Gastroesophageal sphincter (tissue), 4 donors: ENCODE measurements at regions not wholly inside any gene's neighbourhood (a gene's known extent, or its start where the extent isn't known, plus 50 kb on each side); places are given as distances from the start of the nearest gene placed in this dataset.

Experiments
- ATAC-seq: fragments of 150-250 bp; one replicate; pipeline ENCODE4 v1.9.1; 2016; ENCODE audit warnings: mild to moderate bottlenecking, moderate library complexity
- H3K27ac ChIP-seq, 4 donors: fragments of 200-600 bp; sonication (generic) in 3 of 4; 1 replicate in 3 of 4; 2 replicates in 1 of 4; pipeline ENCODE4 v1.5.1; 2016 to 2019
- H3K27me3 ChIP-seq: fragments of 200-600 bp; sonication (generic); one replicate; pipeline ENCODE4 v1.5.1; 2019
- H3K36me3 ChIP-seq, 2 donors: fragments of 200-600 bp; sonication (generic); one replicate each; pipeline ENCODE4 v1.5.1; 2019; ENCODE audit warnings: control low read depth in 1 of 2
- H3K4me1 ChIP-seq, 3 donors: fragments of 200-600 bp; sonication (generic); 1 replicate in 2 of 3; 2 replicates in 1 of 3; pipeline ENCODE4 v1.5.1; 2016 to 2019; ENCODE audit warnings: control low read depth in 2 of 3
- H3K4me3 ChIP-seq, 2 donors: fragments of 200-600 bp; sonication (generic); one replicate each; pipeline ENCODE4 v1.5.1; 2019; ENCODE audit warnings: mild to moderate bottlenecking in 1 of 2, moderate library complexity in 1 of 2
- H3K9me3 ChIP-seq, 3 donors: fragments of 200-600 bp; sonication (generic); one replicate each; pipeline ENCODE4 v1.5.1; 2017 to 2019; ENCODE audit warnings: control low read depth in 2 of 3
- EP300 ChIP-seq: sonication (generic); formaldehyde crosslinking; IDR thresholded peaks from one replicate; pipeline ENCODE4 v1.6.1; 2017; ENCODE audit warnings: antibody characterized with exemption, mild to moderate bottlenecking
- POLR2A ChIP-seq, 2 donors: fragments of 450-650 bp; IDR thresholded peaks; one replicate each; pipeline ENCODE4 v1.6.1; 2017; ENCODE audit warnings: antibody characterized with exemption in 2 of 2, mild to moderate bottlenecking in 2 of 2, moderate library complexity in 1 of 2
- POLR2AphosphoS5 ChIP-seq: sonication (generic); formaldehyde crosslinking; IDR thresholded peaks from one replicate; pipeline ENCODE4 v1.6.1; 2017; ENCODE audit warnings: antibody characterized with exemption
- WGBS, 2 donors: methylation state at CpG; one replicate each; pipeline ENCODE4 v1.1.5; 2018; ENCODE audit warnings: low coverage in 1 of 2; 5-methylcytosine and 5-hydroxymethylcytosine counted together
- TF ChIP-seq, protein P1 (sequence below), 4 experiments: fragments of 200-600 bp in 2 of 4; fragments of 450-650 bp in 2 of 4; sonication (generic) in 1 of 4; IDR thresholded peaks; one replicate each; pipeline ENCODE4 v1.5.1; 2017 to 2019; ENCODE audit warnings: antibody characterized with exemption in 4 of 4, mild to moderate bottlenecking in 2 of 4, moderate library complexity in 2 of 4

DNA sequence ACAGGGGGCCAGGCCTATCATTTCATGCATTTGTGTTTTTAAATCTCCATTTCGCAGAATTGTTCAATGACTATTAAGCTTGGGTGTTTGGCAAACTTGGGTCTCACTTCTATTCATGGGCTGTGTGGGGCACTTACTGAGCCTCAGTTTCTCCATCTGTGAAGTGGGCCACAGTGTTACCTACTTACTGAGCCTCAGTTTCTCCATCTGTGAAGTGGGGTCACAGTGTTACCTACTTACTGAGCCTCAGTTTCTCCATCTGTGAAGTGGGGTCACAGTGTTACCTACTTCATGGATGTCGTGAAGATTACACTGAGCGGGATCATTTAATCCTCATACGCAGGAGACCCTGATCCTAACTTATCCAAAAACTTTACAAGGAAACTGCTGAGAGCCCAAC lies 115.1 kb upstream of the STX18 start:
- 98% methylated on average over 4 of the region's 4 CpGs; no CpG with 5 or more reads in 1 of the 2 donors for WGBS, 2 donors
- no peaks in the 10 kb centered on the region for H3K4me1 ChIP-seq
- H3K27me3 ChIP-seq = no peaks in the 10 kb centered on the region
- peaks cover 0 to 11% of the 10 kb centered on the region in 2 donors for H3K36me3 ChIP-seq
- H3K4me3 ChIP-seq = no peak overlapping the region
- H3K27ac ChIP-seq = no peak overlapping the region
- TF ChIP-seq EP300 = no peak
- TF ChIP-seq POLR2A (IDR thresholded peaks at IDR 0.05) = no peak
- TF ChIP-seq, protein P1, sequence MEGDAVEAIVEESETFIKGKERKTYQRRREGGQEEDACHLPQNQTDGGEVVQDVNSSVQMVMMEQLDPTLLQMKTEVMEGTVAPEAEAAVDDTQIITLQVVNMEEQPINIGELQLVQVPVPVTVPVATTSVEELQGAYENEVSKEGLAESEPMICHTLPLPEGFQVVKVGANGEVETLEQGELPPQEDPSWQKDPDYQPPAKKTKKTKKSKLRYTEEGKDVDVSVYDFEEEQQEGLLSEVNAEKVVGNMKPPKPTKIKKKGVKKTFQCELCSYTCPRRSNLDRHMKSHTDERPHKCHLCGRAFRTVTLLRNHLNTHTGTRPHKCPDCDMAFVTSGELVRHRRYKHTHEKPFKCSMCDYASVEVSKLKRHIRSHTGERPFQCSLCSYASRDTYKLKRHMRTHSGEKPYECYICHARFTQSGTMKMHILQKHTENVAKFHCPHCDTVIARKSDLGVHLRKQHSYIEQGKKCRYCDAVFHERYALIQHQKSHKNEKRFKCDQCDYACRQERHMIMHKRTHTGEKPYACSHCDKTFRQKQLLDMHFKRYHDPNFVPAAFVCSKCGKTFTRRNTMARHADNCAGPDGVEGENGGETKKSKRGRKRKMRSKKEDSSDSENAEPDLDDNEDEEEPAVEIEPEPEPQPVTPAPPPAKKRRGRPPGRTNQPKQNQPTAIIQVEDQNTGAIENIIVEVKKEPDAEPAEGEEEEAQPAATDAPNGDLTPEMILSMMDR (IDR thresholded peaks at IDR 0.05) = no peak
- TF ChIP-seq POLR2AphosphoS5 = no peak
- no peaks in the 10 kb centered on the region for H3K9me3 ChIP-seq
- ATAC-seq = no peak

- no peak for ATAC-seq
- no peak for TF ChIP-seq POLR2A (IDR thresholded peaks at IDR 0.05)
- no peak for TF ChIP-seq POLR2AphosphoS5
- TF ChIP-seq EP300 = no peak
- TF ChIP-seq, protein P1 (IDR thresholded peaks at IDR 0.05) = no peak
- 86 to 97% methylated on average over 2 to 4 of the region's 4 CpGs for WGBS, 2 donors
- no peaks in the 10 kb centered on the region for H3K9me3 ChIP-seq
- H3K36me3 ChIP-seq = peaks cover 0 to 11% of the 10 kb centered on the region in 2 donors
- no peaks in the 10 kb centered on the region for H3K4me1 ChIP-seq
- H3K4me3 ChIP-seq = no peak overlapping the region
- H3K27ac ChIP-seq = no peak overlapping the region
- no peaks in the 10 kb centered on the region for H3K27me3 ChIP-seq
Observed at GRCh38 chr4:4655901-4656300, 114.1 kb upstream of the STX18 start.

DNA sequence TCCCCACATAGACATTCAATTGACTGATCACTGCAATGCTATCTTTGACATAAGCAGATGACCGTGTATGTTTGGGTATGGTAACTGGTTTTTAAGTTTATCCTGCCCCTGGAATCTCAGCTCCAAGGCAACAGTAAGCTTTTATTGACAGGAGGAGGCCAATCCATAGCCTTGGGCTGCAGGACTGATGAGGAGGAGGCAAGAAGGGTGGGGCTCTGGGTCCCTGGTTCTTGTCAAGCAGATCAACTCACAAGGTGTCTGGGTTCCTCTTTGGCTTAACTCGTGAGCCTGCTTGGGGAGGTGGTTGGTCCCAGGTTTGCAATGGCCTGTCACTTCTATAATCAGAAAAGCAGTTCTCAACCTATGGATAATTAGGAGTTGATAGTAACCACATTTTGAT lies 113.2 kb upstream of the STX18 start:
- Histone ChIP-seq H3K27me3 (no peaks in the 10 kb centered on the region), H3K9me3 (no peaks in the 10 kb centered on the region), H3K4me1 (no peaks in the 10 kb centered on the region), H3K27ac (no peak overlapping the region), H3K4me3 (no peak overlapping the region), H3K36me3 (peaks cover 0 to 11% of the 10 kb centered on the region in 2 donors)
- TF ChIP-seq, protein P1 (IDR thresholded peaks at IDR 0.05) = no peak
- no peak for TF ChIP-seq EP300
- TF ChIP-seq POLR2AphosphoS5 = no peak
- no peak for TF ChIP-seq POLR2A (IDR thresholded peaks at IDR 0.05)
- no peak for ATAC-seq
- WGBS, 2 donors = 80% methylated on average over 1 of the region's 2 CpGs; no CpG with 5 or more reads in 1 of the 2 donors

DNA sequence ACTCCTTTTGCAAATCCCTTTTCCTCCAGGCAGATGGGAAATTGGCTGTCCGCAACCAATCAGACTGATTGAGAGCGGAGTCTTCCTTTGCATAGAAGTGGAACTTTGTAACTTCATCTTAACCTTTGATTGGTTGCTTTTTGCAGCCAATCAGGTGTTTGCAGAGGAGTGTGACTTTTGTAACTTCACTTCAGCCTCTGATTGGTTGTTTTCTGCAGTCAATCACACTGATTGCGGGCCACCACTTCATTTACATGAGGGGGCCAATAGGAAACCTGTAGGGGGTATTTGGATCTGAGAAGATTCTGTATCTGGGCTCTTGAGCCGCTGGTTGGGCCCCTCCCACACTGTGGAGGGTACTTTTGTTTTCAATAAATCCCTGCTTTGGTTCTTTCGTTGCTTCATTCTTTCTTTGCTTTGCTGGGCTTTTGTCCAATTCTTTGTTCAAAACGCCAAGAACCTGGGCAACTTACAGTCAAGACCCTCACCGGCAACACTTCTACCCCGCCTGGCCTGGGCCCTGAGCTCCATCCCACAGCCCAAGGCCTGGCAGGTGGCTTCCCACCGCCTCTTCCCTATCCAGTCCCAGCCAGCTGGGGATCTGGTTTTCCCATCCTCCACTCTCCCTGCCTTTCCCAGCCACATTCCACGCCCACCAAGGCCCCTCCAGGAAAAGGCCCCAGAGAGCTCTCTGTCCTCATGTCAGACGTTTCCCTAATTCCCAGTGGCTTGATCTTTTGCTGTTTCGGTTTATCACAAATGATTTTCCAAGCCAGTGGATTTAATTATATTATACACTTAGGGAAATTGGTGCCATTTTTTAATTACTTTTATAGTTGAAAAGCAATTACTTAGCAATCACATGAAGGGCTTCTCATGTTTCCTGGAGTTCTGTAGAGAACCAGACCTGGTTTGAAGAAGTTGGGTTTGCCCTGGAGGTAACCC lies 110.2 kb upstream of the STX18 start:
- ATAC-seq = no peak
- H3K9me3 ChIP-seq = peaks cover 0 to under 1% (median 0%) of the 10 kb centered on the region in 3 donors
- no peaks in the 10 kb centered on the region for H3K27me3 ChIP-seq
- TF ChIP-seq POLR2AphosphoS5 = no peak
- TF ChIP-seq, protein P1 (IDR thresholded peaks at IDR 0.05) = no peak
- H3K36me3 ChIP-seq = no peaks in the 10 kb centered on the region
- no peak overlapping the region for H3K27ac ChIP-seq
- H3K4me1 ChIP-seq = no peaks in the 10 kb centered on the region
- WGBS, 2 donors = 76 to 90% methylated on average over 6 to 9 of the region's 12 CpGs
- no peak overlapping the region for H3K4me3 ChIP-seq

GRCh38 chr4:4647041-4647440 lies 105.2 kb upstream of the STX18 start:
- Histone ChIP-seq H3K27ac (no peak overlapping the region), H3K27me3 (no peaks in the 10 kb centered on the region), H3K36me3 (no peaks in the 10 kb centered on the region), H3K4me1 (no peaks in the 10 kb centered on the region), H3K4me3 (no peak overlapping the region), H3K9me3 (peaks cover 0 to 3% (median 0%) of the 10 kb centered on the region in 3 donors)
- 89% methylated on average over 1 of the region's 1 CpG; no CpG with 5 or more reads in 1 of the 2 donors for WGBS, 2 donors
- no peak for ATAC-seq
- TF ChIP-seq POLR2AphosphoS5 = no peak
- TF ChIP-seq, protein P1 (IDR thresholded peaks at IDR 0.05) = no peak
- TF ChIP-seq POLR2A (IDR thresholded peaks at IDR 0.05) = no peak
- TF ChIP-seq EP300 = no peak
